LNCAP (cell line): ENCODE measurements at regions not wholly inside any gene's neighbourhood (a gene's known extent, or its start where the extent isn't known, plus 50 kb on each side); places are given as distances from the start of the nearest gene placed in this dataset.

Experiments
- TF ChIP-seq, protein P1 (sequence below): fragments of 450-650 bp; IDR thresholded peaks from 2 replicates; pipeline ENCODE4 v1.5.1; 2017; ENCODE audit warnings: mild to moderate bottlenecking

DNA sequence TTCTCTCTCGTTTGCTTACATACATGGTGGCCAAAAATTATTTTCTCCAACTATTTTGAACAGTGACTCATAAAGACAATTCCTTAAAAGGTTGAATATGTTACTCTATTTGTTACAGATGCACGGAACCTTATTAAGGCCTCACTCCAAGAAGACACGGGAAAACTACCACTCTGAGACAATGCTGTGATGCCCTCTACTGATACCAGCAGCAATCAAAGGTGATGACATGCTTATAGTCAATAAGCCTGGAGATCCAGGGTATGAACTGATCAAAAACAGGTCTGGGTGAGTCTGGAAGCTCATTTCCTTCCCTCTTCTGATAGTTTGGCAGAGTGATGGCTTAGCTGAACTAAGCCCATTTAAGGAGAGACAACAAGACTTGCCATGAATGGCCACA lies 563.0 kb downstream of the LRRIQ3 start:
- TF ChIP-seq, protein P1, sequence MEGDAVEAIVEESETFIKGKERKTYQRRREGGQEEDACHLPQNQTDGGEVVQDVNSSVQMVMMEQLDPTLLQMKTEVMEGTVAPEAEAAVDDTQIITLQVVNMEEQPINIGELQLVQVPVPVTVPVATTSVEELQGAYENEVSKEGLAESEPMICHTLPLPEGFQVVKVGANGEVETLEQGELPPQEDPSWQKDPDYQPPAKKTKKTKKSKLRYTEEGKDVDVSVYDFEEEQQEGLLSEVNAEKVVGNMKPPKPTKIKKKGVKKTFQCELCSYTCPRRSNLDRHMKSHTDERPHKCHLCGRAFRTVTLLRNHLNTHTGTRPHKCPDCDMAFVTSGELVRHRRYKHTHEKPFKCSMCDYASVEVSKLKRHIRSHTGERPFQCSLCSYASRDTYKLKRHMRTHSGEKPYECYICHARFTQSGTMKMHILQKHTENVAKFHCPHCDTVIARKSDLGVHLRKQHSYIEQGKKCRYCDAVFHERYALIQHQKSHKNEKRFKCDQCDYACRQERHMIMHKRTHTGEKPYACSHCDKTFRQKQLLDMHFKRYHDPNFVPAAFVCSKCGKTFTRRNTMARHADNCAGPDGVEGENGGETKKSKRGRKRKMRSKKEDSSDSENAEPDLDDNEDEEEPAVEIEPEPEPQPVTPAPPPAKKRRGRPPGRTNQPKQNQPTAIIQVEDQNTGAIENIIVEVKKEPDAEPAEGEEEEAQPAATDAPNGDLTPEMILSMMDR = no peak

DNA sequence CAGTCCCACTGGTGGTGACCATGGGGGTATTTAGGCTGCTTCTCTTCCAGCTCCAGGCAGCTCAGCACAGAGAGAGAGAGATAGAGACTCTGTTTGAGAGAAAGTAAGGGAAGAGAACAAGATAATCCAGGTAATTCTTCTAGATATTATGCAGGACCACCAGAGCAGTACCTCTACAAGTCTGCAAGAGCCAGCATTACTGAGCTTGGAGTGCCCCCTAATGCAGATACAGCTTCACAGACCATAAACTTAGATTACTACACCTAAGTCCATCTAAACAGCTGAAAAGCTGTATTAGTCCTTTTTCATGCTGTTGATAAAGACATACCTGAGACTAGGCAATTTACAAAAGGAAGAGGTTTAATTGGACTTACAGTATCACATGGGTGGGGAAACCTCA lies 570.3 kb downstream of the LRRIQ3 start:
- TF ChIP-seq, protein P1 = no peak

DNA sequence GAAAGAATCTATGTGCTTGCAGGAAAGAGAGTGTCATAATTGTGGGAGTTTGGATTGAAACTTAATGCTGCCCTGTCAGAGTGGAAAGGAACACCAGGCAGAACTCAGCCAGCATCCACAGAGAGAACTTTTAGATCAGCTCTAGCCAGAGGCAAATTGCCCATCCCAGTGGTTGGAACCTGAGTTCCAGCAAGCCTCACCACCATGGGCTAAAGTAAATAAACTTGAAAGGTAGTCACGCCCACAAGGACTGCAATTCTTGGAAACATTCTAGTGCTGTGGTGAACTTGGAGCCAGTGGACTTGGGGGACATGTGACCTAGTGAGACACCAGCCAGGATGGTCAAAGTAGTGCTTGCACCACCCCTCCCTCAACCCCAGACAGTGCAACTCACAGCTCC lies 571.6 kb downstream of the LRRIQ3 start:
- TF ChIP-seq, protein P1 = no peak

DNA sequence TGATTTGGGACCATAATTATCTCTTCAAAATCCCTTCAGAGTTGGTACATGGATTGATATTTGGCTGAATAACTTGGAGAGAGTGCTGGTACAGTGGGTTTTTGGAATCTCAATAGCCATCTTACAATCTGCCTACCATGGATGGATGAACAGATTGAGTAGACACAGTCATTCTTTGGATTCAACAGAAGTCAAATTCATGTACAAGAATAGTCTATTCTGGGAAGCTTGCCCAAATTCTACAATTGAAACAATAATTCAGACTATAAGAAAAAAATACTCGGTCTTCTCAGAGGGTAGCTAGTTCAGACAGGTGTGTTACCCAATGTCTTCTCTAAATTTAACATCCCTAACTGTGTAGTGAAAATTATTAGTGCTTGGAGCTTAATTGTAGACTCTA lies 574.0 kb downstream of the LRRIQ3 start:
- TF ChIP-seq, protein P1 = no peak

DNA sequence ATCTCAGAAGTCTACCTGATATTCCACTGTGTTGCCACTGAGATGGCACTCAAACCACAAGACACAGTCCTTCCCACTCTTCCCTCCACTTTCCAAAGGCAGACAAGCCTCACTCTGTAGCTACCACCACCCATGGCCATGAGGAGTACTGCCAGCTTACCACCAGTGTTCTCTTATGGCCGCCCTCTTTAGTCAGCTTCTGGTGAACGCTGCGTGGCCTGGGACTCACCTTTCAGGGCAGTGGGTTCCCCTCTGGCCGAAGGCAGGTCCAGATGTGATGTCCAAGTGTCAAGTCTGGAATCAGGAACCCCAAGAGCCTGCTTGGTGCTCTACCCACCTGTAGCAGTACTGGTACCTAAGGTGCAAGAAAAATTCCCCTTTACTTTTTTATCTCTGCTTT lies 580.8 kb downstream of the LRRIQ3 start:
- TF ChIP-seq, protein P1 = no peak

DNA sequence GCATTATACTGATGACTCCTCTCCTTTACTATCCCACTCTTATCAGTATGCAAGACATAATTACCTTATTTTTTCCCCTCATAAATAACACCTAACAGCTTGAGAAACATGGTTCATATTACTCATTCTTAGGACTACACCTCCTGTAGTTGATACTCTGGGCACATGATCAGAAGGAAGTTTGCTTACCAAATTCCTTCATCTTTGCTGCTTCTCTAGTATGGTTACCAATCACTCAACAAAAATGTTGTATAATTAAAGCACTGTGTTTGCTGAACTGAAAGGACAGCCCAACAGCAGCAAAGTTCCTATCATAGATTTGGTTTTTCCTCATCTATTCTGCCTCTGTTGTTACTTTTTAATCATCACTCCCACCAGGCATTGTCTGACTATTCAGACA lies 586.3 kb downstream of the LRRIQ3 start:
- TF ChIP-seq, protein P1 = no peak

DNA sequence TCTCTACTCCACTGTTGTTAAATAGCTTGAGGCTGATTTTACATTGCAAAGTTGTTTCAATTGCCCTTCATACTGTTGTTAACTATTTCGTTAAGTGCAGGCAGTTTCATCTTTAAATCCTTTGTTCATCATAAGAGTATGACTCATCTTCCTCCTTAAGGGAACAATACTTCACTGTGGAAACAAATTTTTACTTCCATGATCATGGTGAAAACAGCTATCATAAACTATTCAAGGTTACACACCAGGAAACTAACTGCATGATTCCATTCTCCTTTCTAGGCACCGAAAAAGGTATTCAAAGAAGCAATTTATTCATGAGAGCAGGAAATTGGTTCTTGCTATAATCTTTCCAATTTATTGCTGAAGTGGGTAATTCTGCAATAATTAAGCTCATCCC lies 593.2 kb downstream of the LRRIQ3 start:
- TF ChIP-seq, protein P1 = no peak

DNA sequence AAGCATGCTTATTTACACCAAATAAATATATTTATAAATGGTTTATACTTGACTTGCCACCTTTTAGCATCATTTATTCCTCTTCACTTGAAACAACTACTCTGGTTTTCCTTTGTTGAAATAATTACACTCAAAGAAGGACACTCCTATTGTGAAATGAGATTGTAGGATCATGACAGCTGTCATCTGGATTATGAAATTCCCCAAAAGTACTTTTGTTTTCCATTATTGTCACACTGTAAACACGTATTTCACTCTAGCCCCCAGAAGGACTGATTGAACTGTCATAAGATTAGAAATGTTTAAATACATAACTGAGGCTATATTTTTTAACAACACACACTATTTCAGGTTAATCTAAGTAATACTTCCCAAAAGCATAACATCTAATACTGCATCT lies 593.8 kb downstream of the LRRIQ3 start:
- TF ChIP-seq, protein P1 = no peak
